Central memory CD8-positive, alpha-beta T cell (primary cell): ENCODE measurements at regions not wholly inside any gene's neighbourhood (a gene's known extent, or its start where the extent isn't known, plus 50 kb on each side); places are given as distances from the start of the nearest gene placed in this dataset.

Source experiments
- ATAC-seq: fragments of 150-1000 bp; cut with Tn5 transposase; replicated peaks from 2 replicates; pipeline ENCODE4 v1.10.0; 2022; ENCODE audit warnings: mild to moderate bottlenecking, moderate FRiP score, moderate number of reproducible peaks; ENCODE audit not compliant: poor library complexity, severe bottlenecking; ENCODE audit errors: extremely low read depth
- DNase-seq, 2 donors: peaks; one replicate each; pipeline ENCODE4 v3.0.0; 2021; ENCODE audit warnings: low spot score in 2 of 2
- H3K27ac Mint-ChIP-seq: one replicate; pipeline ENCODE4 v1.8.0; 2022; ENCODE audit warnings: low read depth, mild to moderate bottlenecking, moderate library complexity, mixed read lengths
- H3K27me3 Mint-ChIP-seq: one replicate; pipeline ENCODE4 v1.8.0; 2022; ENCODE audit warnings: mixed read lengths
- H3K36me3 Mint-ChIP-seq: one replicate; pipeline ENCODE4 v1.8.0; 2022; ENCODE audit warnings: mild to moderate bottlenecking, moderate library complexity, mixed read lengths; ENCODE audit not compliant: insufficient read depth
- H3K4me1 Mint-ChIP-seq: one replicate; pipeline ENCODE4 v1.8.0; 2022; ENCODE audit warnings: mixed read lengths
- H3K4me3 Mint-ChIP-seq: one replicate; pipeline ENCODE4 v1.8.0; 2022; ENCODE audit warnings: mild to moderate bottlenecking, moderate library complexity, mixed read lengths
- H3K9me3 Mint-ChIP-seq: one replicate; pipeline ENCODE4 v1.8.0; 2022; ENCODE audit warnings: mixed read lengths

DNA sequence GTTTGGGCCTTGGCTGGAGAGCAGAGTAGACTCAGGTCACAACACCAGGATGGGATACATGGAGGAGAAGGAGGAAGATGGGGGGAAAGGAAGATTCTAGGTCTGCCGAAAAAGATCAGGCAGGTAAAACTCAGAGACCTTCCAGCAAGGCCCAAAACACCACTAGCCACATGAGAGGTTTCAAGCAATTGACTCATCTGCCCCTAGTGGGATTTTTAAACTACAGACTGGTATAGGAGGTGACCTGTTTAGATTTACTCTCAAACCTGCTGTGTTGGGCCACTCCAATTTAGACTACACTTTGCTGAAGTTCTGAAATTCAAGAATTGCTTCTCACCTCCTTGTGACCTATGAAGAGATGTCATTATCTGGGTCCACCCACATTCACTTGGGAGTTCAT, 236.9 kb upstream of the SASH1 start:
- Mint-ChIP-seq H3K36me3 (no peaks in the 10 kb centered on the region), H3K4me3 (no peak overlapping the region), H3K9me3 (no peaks in the 10 kb centered on the region), H3K27ac (no peak overlapping the region), H3K4me1 (no peaks in the 10 kb centered on the region), H3K27me3 (no peaks in the 10 kb centered on the region)
- DNase-seq (no peak), ATAC-seq (no peak)

DNA sequence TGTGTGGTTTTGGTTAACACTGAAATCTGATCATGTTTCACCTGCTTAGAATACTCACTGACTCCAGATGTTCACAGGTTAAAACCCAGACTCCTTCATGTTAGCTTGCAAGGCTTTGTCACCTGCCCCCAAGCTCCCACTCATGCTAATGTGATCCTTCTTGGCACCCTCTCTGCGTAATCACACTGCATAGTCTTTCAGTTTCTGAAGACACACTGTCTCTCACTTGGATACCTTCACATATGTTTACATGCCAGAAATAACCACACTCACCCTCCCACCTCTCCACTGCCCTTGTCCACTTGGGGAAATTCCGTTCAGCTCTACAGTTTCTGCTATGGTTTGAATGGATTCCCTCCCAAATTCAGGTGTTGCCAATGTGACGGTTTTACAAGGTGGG, 234.7 kb upstream of the SASH1 start:
- H3K4me1 Mint-ChIP-seq, result no peaks in the 10 kb centered on the region
- H3K27me3 Mint-ChIP-seq, result no peaks in the 10 kb centered on the region
- H3K4me3 Mint-ChIP-seq, result no peak overlapping the region
- ATAC-seq, result no peak
- H3K9me3 Mint-ChIP-seq, result no peaks in the 10 kb centered on the region
- no peaks in the 10 kb centered on the region for H3K36me3 Mint-ChIP-seq
- no peak for DNase-seq
- no peak overlapping the region for H3K27ac Mint-ChIP-seq

DNA sequence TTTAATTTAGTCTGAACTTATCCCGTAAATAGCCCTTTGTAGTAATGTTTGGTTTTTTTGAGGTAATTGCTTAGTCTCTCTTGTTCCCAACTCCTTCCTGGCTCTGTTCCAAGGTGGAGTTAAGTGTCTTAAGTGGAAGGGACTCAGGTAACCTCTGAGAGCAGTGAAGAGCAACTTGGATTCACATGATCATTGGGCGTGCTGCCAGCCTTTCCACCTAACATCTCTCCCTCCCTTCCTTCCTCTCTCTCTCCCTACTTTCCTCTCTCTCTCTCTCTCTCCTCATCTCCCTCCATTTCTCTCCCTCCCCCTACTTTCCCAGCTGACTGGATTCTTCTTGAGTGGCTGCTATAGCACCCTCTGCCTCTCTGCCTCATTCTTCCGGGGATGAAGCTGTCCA, 232.9 kb upstream of the SASH1 start:
- no peak for ATAC-seq
- DNase-seq, result no peak
- no peaks in the 10 kb centered on the region for H3K27me3 Mint-ChIP-seq
- H3K4me3 Mint-ChIP-seq, result no peak overlapping the region
- no peaks in the 10 kb centered on the region for H3K9me3 Mint-ChIP-seq
- H3K27ac Mint-ChIP-seq, result no peak overlapping the region
- no peaks in the 10 kb centered on the region for H3K36me3 Mint-ChIP-seq
- H3K4me1 Mint-ChIP-seq, result no peaks in the 10 kb centered on the region

DNA sequence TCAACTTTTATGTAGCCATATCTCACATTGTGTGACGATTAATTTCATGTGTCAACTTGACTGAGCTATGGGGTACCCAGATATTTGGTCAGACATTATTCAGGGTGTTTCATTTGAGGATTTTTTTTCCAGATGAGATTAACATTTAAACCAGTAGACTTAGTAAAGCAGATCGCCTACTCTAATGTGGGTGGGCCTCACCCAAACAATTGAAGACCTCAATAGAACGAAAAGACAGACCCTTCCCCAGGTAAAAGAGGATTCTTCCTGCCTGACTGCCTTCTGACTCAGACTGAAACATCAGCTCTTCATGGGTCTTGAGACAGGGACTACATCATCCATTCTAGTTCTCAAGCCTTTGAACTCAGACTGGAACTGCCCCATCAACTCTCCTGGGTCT, 231.7 kb upstream of the SASH1 start:
- H3K9me3 Mint-ChIP-seq, result no peaks in the 10 kb centered on the region
- H3K4me3 Mint-ChIP-seq, result no peak overlapping the region
- no peaks in the 10 kb centered on the region for H3K4me1 Mint-ChIP-seq
- DNase-seq (no peak), ATAC-seq (no peak)
- no peak overlapping the region for H3K27ac Mint-ChIP-seq
- H3K27me3 Mint-ChIP-seq, result no peaks in the 10 kb centered on the region
- H3K36me3 Mint-ChIP-seq, result no peaks in the 10 kb centered on the region

DNA sequence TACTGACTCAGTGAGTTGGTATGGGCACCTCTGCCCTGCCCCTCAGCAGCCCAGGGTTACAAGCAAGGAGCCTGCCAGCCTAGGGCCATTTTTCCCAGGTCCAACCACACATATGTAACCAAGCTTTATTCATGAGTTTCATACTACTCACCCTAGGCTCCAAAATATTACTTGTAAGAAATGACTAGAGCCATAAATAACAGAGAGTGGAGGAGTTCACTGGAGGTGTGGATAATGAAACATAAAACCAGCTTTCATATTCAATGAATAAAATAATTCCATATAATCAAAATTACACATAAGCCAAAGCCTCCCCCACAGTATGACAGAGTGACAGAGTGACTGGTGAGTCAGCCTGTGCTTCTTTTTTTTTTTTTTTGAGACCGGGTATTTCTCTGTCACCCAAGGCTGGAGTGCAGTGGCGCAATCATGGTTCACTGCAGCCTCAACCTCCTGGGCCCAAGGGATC, 229.8 kb upstream of the SASH1 start:
- Mint-ChIP-seq H3K27ac (no peak overlapping the region), H3K4me3 (no peak overlapping the region), H3K36me3 (no peaks in the 10 kb centered on the region), H3K4me1 (no peaks in the 10 kb centered on the region), H3K27me3 (no peaks in the 10 kb centered on the region), H3K9me3 (no peaks in the 10 kb centered on the region)
- DNase-seq, result no peak
- no peak for ATAC-seq

DNA sequence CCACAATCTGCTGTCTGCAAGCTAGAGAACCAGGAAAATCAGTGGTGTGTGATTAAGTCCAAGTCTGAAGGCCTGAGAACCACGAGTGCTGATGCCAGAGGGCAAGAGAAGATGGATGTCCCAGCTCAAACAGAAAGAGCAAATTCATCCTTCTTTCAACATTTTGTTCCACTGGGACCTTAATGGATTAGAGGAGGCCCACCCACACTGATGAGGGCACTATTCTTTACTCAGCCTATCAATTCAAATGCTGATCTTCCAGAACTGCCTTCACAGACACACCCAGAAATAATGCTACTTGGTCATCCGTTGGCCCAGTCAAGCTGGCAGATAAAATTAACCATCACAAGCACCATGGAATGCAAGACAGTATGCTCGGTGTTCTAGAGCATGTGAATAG, 226.6 kb upstream of the SASH1 start:
- Mint-ChIP-seq H3K36me3 (no peaks in the 10 kb centered on the region), H3K27me3 (no peaks in the 10 kb centered on the region), H3K9me3 (no peaks in the 10 kb centered on the region), H3K4me1 (no peaks in the 10 kb centered on the region), H3K4me3 (no peak overlapping the region), H3K27ac (no peak overlapping the region)
- ATAC-seq (no peak), DNase-seq (no peak)

DNA sequence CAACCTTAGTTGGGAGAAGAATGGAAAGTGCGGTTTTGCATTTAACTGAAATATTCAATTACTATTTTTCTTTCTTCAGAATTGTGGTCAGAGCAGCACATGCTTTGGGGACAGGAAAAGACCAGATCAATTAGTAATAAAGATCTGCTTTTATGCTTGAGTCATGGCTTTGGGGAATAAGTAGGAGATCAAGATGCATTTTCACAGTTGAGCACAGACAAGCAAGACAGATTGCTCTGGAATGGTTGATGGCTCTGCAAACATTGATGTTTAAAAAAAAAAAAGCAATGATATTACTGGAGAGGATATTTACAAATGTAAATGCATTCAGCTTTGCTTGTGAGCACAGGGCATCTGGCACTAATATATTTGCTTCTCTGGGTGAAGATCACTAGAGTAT, 224.4 kb upstream of the SASH1 start:
- H3K4me3 Mint-ChIP-seq, result no peak overlapping the region
- DNase-seq (no peak), ATAC-seq (no peak)
- no peaks in the 10 kb centered on the region for H3K4me1 Mint-ChIP-seq
- H3K27ac Mint-ChIP-seq, result no peak overlapping the region
- no peaks in the 10 kb centered on the region for H3K9me3 Mint-ChIP-seq
- peaks cover 9% of the 10 kb centered on the region for H3K27me3 Mint-ChIP-seq
- H3K36me3 Mint-ChIP-seq, result no peaks in the 10 kb centered on the region

DNA sequence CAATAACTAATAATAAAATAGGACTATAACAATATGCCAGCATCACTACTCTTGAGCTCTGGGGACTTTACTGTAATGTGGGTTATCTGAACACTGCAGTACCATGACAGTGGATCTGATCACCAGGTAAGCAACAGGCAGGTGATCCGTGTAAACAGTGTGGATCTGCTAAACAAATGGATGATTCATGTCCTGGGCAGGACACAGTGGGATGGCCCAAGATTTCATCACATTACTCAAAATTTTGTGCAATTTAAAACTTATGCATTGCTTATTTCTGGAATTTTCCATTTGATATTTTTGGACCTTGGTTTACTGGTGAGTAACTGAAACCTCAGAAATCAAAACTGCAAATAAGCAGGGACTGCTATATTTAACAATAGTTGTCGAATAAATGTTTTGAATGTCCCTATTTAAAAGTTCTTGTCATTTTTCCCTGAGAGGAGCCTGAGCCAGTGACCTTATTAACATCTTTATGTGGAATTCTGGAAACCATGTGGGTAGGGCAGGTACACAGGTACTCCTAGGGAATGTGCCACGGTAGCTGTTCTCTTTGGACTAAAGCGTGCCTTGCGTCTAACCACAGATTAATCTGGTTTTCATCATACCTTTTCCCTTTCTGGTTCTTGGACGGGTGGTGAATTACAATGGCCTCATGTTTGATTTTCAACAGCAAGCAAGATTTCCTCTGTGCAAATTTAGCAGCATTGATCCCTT, 214.5 kb upstream of the SASH1 start:
- Mint-ChIP-seq H3K9me3 (no peaks in the 10 kb centered on the region), H3K36me3 (no peaks in the 10 kb centered on the region), H3K4me3 (no peak overlapping the region), H3K4me1 (no peaks in the 10 kb centered on the region), H3K27me3 (peaks cover 10% of the 10 kb centered on the region), H3K27ac (no peak overlapping the region)
- ATAC-seq (no peak), DNase-seq (no peak)

DNA sequence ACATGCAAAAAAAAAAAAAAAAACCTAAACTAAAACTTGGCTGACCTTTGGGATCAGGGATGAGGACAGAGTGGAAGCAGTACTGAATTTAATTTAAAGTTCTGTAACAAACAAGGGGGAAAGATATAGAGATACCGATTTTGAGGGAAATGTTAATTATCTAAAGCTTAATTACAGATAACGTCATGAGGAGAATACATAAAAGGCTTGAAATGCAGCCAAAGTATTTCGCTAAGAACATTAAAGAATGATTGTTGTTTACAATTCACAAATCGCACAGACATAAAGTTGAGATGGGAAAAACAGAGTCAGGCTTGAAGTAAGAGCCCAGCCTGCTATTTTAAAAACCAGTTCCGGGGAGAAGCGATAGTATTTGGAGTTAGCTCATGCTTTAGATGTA, 208.0 kb upstream of the SASH1 start:
- DNase-seq, result no peak
- H3K4me3 Mint-ChIP-seq, result no peak overlapping the region
- H3K27ac Mint-ChIP-seq, result no peak overlapping the region
- no peaks in the 10 kb centered on the region for H3K4me1 Mint-ChIP-seq
- H3K36me3 Mint-ChIP-seq, result no peaks in the 10 kb centered on the region
- peaks cover 31% of the 10 kb centered on the region for H3K27me3 Mint-ChIP-seq
- no peak for ATAC-seq
- H3K9me3 Mint-ChIP-seq, result no peaks in the 10 kb centered on the region

DNA sequence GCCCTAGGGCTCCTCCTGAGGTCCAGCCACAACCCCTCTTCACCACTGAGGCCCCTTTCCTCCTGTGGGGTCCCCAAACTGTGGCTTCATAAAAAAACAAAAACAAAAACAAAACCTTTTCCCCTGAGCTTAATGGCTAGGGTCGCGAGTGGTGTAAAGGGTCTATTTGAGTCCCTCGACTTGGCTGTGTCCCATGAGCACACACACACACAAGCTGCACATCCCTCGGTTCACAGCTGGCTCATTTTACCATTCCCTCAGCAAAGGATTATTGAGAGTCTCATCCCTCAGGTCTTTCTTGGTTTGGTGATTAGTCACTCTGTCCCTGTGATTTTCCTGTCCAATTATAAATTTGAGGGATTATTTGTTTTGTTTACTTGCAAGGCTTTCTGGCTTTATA, 206.1 kb upstream of the SASH1 start:
- no peak for DNase-seq
- no peak for ATAC-seq
- no peaks in the 10 kb centered on the region for H3K4me1 Mint-ChIP-seq
- H3K27ac Mint-ChIP-seq, result no peak overlapping the region
- peaks cover 21% of the 10 kb centered on the region for H3K27me3 Mint-ChIP-seq
- H3K4me3 Mint-ChIP-seq, result no peak overlapping the region
- no peaks in the 10 kb centered on the region for H3K9me3 Mint-ChIP-seq
- no peaks in the 10 kb centered on the region for H3K36me3 Mint-ChIP-seq

DNA sequence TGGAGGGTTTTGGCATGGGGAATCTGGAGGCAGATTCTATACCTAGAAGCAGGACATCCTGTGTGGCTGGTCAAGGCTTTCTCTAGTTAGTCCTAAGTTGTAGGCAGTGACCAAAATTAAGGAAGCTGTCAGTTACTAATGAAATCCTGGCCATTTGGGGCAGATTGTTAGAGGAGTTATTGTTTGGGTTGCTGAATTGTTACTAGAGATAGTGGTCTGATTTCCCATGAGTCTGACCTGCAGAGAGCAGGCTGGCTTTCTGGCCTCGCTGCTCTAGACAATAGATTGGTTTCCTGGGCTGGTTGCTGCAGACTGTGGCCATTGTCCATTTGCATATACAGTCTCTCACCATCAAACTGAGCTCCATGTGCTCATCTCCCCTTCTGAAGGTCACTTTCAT, 205.0 kb upstream of the SASH1 start:
- no peak overlapping the region for H3K27ac Mint-ChIP-seq
- H3K36me3 Mint-ChIP-seq, result no peaks in the 10 kb centered on the region
- H3K4me3 Mint-ChIP-seq, result no peak overlapping the region
- H3K27me3 Mint-ChIP-seq, result peaks cover 24% of the 10 kb centered on the region
- no peaks in the 10 kb centered on the region for H3K9me3 Mint-ChIP-seq
- no peaks in the 10 kb centered on the region for H3K4me1 Mint-ChIP-seq
- ATAC-seq (no peak), DNase-seq (no peak)

DNA sequence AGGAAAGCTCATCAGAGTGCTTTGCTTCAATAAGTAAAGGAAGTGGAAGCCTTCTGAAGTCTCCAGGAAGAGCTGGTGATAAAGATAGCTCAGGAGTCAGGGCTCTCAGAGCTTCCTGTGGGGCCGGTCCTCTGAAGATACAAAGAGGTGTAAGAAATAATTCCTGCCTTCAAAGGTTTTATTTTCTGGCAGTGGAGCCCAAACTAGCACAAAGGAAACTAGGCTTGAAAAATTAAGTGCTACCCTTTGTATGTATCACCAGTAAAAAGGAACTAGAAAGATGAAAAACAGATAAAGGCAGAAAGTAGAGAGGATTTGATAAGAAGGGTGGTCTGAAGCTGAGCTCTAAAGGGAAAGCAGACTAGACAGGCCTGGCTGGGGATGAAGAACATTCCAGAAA, 204.1 kb upstream of the SASH1 start:
- Mint-ChIP-seq H3K27ac (no peak overlapping the region), H3K9me3 (no peaks in the 10 kb centered on the region), H3K36me3 (no peaks in the 10 kb centered on the region), H3K4me1 (no peaks in the 10 kb centered on the region), H3K4me3 (no peak overlapping the region), H3K27me3 (peaks cover 33% of the 10 kb centered on the region)
- ATAC-seq (no peak), DNase-seq (no peak)

DNA sequence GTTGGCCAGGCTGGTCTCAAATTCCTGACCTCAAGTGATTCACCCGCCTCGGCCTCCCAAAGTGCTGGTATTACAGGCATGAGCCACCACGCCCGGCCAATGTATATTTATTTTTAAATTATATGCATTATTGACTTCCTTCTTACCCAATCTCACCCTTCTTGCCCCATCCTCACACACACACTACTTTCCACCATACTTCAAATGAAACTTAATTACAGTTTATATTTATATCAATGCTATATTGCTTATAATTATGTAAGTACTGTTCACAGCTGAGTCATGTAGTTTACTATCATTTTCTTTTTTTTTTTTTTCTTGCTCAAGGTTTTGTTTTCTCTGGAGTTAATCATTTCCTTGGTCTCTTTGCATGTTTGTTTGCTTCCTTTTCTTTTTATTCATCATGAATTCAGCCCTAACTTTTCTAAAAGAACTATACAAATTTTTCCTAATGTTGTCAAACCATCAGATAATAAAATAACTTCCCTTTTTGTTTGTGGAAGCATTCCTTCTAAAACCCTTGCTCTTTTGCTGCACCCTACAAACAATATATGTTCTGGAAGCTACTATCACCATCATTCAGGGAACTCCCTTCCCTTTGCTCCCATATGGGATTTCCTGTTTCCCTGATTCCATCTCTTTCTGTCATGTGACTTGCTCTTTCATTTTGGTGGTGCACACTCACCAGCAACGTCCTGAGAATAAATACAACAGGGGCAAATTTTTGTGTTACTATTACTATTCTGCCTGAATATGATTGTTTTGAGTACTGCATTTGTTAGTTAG, 201.7 kb upstream of the SASH1 start:
- no peak for DNase-seq
- Mint-ChIP-seq H3K4me1 (no peaks in the 10 kb centered on the region), H3K27me3 (peaks cover 18% of the 10 kb centered on the region), H3K9me3 (no peaks in the 10 kb centered on the region), H3K27ac (no peak overlapping the region), H3K36me3 (no peaks in the 10 kb centered on the region), H3K4me3 (no peak overlapping the region)
- ATAC-seq, result no peak
